PC-3 (cell line): ENCODE measurements at regions not wholly inside any gene's neighbourhood (a gene's known extent, or its start where the extent isn't known, plus 50 kb on each side); places are given as distances from the start of the nearest gene placed in this dataset.

Experiments
- ATAC-seq: fragments of 200-7000 bp; cut with Tn5 transposase; 2 replicates; pipeline ENCODE4 v1.9.1; 2020; ENCODE audit warnings: mild to moderate bottlenecking, moderate library complexity
- BruUV-seq: library from RNA; stranded (reverse); fragments of 400-500 nt; replicated peaks from 2 replicates; lab custom pipeline; 2021; lab: Mats Ljungman, UMichigan
- CTCF ChIA-PET: fragments of 300-600 bp; sonication (Branson Sonifier 250); formaldehyde crosslinking; loops from one replicate; lab custom pipeline; 2022; ENCODE audit warnings: antibody characterized with exemption; lab: Charles Lee
- POLR2A ChIA-PET: fragments of 300-600 bp; sonication (Branson Sonifier 250); formaldehyde crosslinking; loops from one replicate; lab custom pipeline; 2022; ENCODE audit warnings: antibody characterized with exemption; ENCODE audit not compliant: unreplicated experiment; lab: Charles Lee
- DNase-seq: peaks from one replicate; pipeline ENCODE4 v3.0.0-alpha.2; 2015
- H2AFZ ChIP-seq: fragments of 300-600 bp; sonication (generic); 2 replicates; pipeline ENCODE4 v1.6.0; 2016; ENCODE audit warnings: antibody characterized with exemption, low read length
- H3F3A ChIP-seq: fragments of 300-600 bp; sonication (generic); one replicate; pipeline ENCODE4 v1.6.0; 2017; ENCODE audit warnings: antibody characterized with exemption, low read length, control low read depth, mild to moderate bottlenecking; ENCODE audit not compliant: unreplicated experiment
- H3K27ac ChIP-seq: fragments of 300-600 bp; sonication (generic); 2 replicates; pipeline ENCODE4 v1.5.1; 2016; ENCODE audit warnings: mild to moderate bottlenecking, low read length
- H3K27me3 ChIP-seq: fragments of 300-600 bp; sonication (generic); 2 replicates; pipeline ENCODE4 v1.6.1; 2016; ENCODE audit warnings: low read length, mixed read lengths
- H3K36me3 ChIP-seq: fragments of 300-600 bp; sonication (generic); 2 replicates; pipeline ENCODE4 v1.6.1; 2016; ENCODE audit warnings: low read depth, mixed run types, low read length, mixed read lengths
- H3K4me1 ChIP-seq: fragments of 300-600 bp; sonication (generic); 2 replicates; pipeline ENCODE4 v1.5.1; 2016; ENCODE audit warnings: low read length; ENCODE audit not compliant: insufficient read depth
- H3K4me2 ChIP-seq: fragments of 300-600 bp; sonication (generic); 2 replicates; pipeline ENCODE4 v1.6.0; 2016; ENCODE audit warnings: low read length
- H3K4me3 ChIP-seq: fragments of 300-600 bp; sonication (generic); 2 replicates; pipeline ENCODE4 v1.5.1; 2016; ENCODE audit warnings: mild to moderate bottlenecking, low read length, mixed read lengths
- H3K79me2 ChIP-seq: fragments of 300-600 bp; sonication (generic); 2 replicates; pipeline ENCODE4 v1.6.1; 2017; ENCODE audit warnings: low read length, mixed read lengths
- H3K9ac ChIP-seq: fragments of 300-600 bp; sonication (generic); 2 replicates; pipeline ENCODE4 v1.6.0; 2016; ENCODE audit warnings: mild to moderate bottlenecking, low read length
- H3K9me2 ChIP-seq: fragments of 300-600 bp; sonication (generic); replicated peaks from 2 replicates; pipeline ENCODE4 v1.6.1; 2016; ENCODE audit warnings: mixed run types, low read length, mixed read lengths
- H3K9me3 ChIP-seq: fragments of 300-600 bp; sonication (generic); 2 replicates; pipeline ENCODE4 v1.6.1; 2016; ENCODE audit warnings: low read length, mixed read lengths
- H4K20me1 ChIP-seq: fragments of 300-600 bp; sonication (generic); 2 replicates; pipeline ENCODE4 v1.6.1; 2016; ENCODE audit warnings: low read length, mixed read lengths
- EZH2 ChIP-seq: fragments of 300-600 bp; sonication (generic); IDR thresholded peaks from one replicate; pipeline ENCODE4 v1.6.1; 2017; ENCODE audit warnings: antibody characterized with exemption, mild to moderate bottlenecking, low read length; ENCODE audit not compliant: unreplicated experiment
- EZH2phosphoT487 ChIP-seq: fragments of 300-600 bp; sonication (generic); IDR thresholded peaks from 2 replicates; pipeline ENCODE4 v1.6.1; 2018; ENCODE audit warnings: mild to moderate bottlenecking, antibody characterized with exemption, low read length, borderline replicate concordance
- intact Hi-C: fragments of 100-400 bp; cut with micrococcal nuclease; formaldehyde crosslinking; loops from 2 replicates; pipeline ENCODE4 v1.9.0; 2023
- TF ChIP-seq, protein P1 (sequence below): fragments of 300-600 bp; sonication (generic); conservative IDR thresholded peaks from 2 replicates; pipeline ENCODE4 v1.5.1; 2017; ENCODE audit warnings: antibody characterized with exemption, low read depth, mild to moderate bottlenecking, low read length

DNA sequence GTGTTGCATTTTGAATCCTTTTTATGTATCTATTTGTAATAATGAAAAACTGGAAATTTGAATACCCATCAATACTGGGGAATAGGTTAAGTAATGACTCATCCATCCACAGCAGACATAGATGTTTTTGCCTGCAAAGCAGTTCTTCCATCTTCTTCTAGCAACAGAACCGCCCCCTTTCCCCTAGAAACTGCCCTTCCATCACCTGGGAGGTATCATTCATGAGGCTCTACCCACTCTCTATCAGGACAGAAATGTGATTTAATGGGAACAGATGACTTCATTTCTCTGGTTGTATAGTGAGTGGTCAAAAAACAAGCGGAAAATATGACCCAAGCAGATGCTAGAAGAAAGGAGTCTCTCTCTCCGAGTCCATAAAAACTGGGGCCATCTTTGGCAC is 532.8 kb downstream of the UQCRFS1 start:
- Histone ChIP-seq H3K4me2 (no peak overlapping the region), H3K27ac (no peak overlapping the region), H2AFZ (no peak overlapping the region), H3K9ac (no peak overlapping the region), H3K27me3 (no peaks in the 10 kb centered on the region), H3K4me3 (no peak overlapping the region), H4K20me1 (no peaks in the 10 kb centered on the region), H3K79me2 (no peaks in the 10 kb centered on the region), H3K9me3 (no peaks in the 10 kb centered on the region; the same call in 1 of the 2 replicates), H3K9me2 (no peaks in the 10 kb centered on the region), H3K4me1 (no peaks in the 10 kb centered on the region), H3K36me3 (no peaks in the 10 kb centered on the region), H3F3A (no peaks in the 10 kb centered on the region)
- ATAC-seq, result no peak
- DNase-seq, result no peak
- CTCF ChIA-PET, result no interaction called here
- no TSS peak for BruUV-seq
- TF ChIP-seq, protein P1, sequence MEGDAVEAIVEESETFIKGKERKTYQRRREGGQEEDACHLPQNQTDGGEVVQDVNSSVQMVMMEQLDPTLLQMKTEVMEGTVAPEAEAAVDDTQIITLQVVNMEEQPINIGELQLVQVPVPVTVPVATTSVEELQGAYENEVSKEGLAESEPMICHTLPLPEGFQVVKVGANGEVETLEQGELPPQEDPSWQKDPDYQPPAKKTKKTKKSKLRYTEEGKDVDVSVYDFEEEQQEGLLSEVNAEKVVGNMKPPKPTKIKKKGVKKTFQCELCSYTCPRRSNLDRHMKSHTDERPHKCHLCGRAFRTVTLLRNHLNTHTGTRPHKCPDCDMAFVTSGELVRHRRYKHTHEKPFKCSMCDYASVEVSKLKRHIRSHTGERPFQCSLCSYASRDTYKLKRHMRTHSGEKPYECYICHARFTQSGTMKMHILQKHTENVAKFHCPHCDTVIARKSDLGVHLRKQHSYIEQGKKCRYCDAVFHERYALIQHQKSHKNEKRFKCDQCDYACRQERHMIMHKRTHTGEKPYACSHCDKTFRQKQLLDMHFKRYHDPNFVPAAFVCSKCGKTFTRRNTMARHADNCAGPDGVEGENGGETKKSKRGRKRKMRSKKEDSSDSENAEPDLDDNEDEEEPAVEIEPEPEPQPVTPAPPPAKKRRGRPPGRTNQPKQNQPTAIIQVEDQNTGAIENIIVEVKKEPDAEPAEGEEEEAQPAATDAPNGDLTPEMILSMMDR, result no peak
- TF ChIP-seq EZH2 (no peak), EZH2phosphoT487 (no peak)
- POLR2A ChIA-PET, result no interaction called here
- intact Hi-C loops, result no loop called here

DNA sequence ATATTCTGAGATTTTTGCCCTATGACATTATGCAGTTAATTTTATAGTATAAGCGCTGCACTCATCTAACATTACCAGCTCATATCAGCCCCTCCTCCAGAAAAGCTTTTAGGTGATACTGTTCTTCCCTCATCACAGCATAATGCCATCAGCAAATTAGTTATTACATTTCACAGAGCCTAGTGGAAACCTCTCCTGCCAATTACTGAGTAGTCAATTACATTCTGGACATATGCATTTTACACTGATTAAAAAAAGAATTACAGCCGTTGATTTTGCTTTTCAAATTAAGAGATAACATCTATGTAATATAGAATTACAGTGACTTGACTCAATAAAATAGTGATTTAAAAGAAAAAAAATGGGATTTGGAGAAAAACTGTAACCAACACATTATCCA is 542.1 kb downstream of the UQCRFS1 start:
- Histone ChIP-seq H3K4me2 (no peak overlapping the region), H3K9ac (no peak overlapping the region), H3K9me3 (no peaks in the 10 kb centered on the region), H2AFZ (no peak overlapping the region), H3K27ac (no peak overlapping the region), H3K4me1 (no peaks in the 10 kb centered on the region), H3F3A (no peaks in the 10 kb centered on the region), H3K4me3 (no peak overlapping the region), H3K27me3 (no peaks in the 10 kb centered on the region), H4K20me1 (no peaks in the 10 kb centered on the region), H3K9me2 (no peaks in the 10 kb centered on the region), H3K36me3 (no peaks in the 10 kb centered on the region), H3K79me2 (no peaks in the 10 kb centered on the region)
- DNase-seq (no peak), ATAC-seq (no peak)
- POLR2A ChIA-PET, result no interaction called here
- intact Hi-C loops, result no loop called here
- no TSS peak for BruUV-seq
- CTCF ChIA-PET, result no interaction called here
- no peak for TF ChIP-seq EZH2
- TF ChIP-seq, protein P1, result no peak

DNA sequence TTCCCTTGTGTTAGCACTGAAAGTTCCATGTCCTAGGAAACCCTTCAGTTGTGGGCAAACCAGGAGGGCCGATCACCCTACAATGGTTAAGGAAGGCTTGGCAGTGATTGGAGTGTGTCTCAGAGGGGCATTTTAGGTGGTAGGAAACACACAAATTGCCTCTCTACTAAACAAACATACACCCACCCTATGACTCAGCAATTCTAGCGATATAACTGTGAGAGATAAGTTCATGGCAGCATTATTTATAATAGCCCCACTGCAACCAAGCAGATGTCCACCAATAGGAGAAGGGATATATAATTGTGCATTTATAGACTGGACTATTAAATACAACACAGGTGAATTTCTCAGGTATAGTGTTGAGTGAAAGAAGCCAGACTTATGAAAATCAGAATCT is 543.1 kb downstream of the UQCRFS1 start:
- Histone ChIP-seq H3K4me3 (no peak overlapping the region), H3K4me2 (no peak overlapping the region), H3K36me3 (no peaks in the 10 kb centered on the region), H3K79me2 (no peaks in the 10 kb centered on the region), H3F3A (no peaks in the 10 kb centered on the region), H3K4me1 (no peaks in the 10 kb centered on the region), H3K27me3 (no peaks in the 10 kb centered on the region), H3K9ac (no peak overlapping the region), H3K9me2 (no peaks in the 10 kb centered on the region), H3K9me3 (no peaks in the 10 kb centered on the region), H4K20me1 (no peaks in the 10 kb centered on the region), H3K27ac (no peak overlapping the region), H2AFZ (no peak overlapping the region)
- BruUV-seq, result no TSS peak
- POLR2A ChIA-PET, result no interaction called here
- CTCF ChIA-PET, result no interaction called here
- DNase-seq (no peak), ATAC-seq (no peak)
- TF ChIP-seq EZH2phosphoT487 (no peak), EZH2 (no peak)
- TF ChIP-seq, protein P1, result no peak
- intact Hi-C loops, result no loop called here
